HG03432 (cell line): ENCODE measurements at regions not wholly inside any gene's neighbourhood (a gene's known extent, or its start where the extent isn't known, plus 50 kb on each side); places are given as distances from the start of the nearest gene placed in this dataset.
"Not testable (repeated sequence)": the region's sequence is repeated elsewhere in the genome, so short reads cannot be mapped to it uniquely, and the experiment has no call there.

ENCODE experiments used
- ATAC-seq: cut with Tn5 transposase; IDR thresholded peaks from one replicate; pipeline ENCODE4 v1.9.1; 2021; ENCODE audit warnings: mild to moderate bottlenecking, moderate library complexity; ENCODE audit not compliant: unreplicated experiment

GRCh38 chr18:47729356-47729755 is 201.1 kb downstream of the SMAD2 start:
- no peak for ATAC-seq

GRCh38 chr18:47728921-47729320 is 201.5 kb downstream of the SMAD2 start:
- no peak for ATAC-seq

- ATAC-seq: no peak
These were observed 203.1 kb downstream of the SMAD2 start for GRCh38 chr18:47727409-47727808.

- no peak for ATAC-seq
These were observed 203.9 kb downstream of the SMAD2 start for GRCh38 chr18:47726550-47726949.

GRCh38 chr18:47725656-47726055 is 204.8 kb downstream of the SMAD2 start:
- ATAC-seq: no peak

GRCh38 chr18:47724186-47724975 is 206.1 kb downstream of the SMAD2 start:
- no peak for ATAC-seq

- no peak for ATAC-seq
These were observed 208.6 kb downstream of the SMAD2 start for GRCh38 chr18:47721876-47722275.

- no peak for ATAC-seq
These were observed 209.7 kb downstream of the SMAD2 start for GRCh38 chr18:47720741-47721140.

GRCh38 chr18:47719096-47719780 is 211.2 kb downstream of the SMAD2 start:
- no peak for ATAC-seq

GRCh38 chr18:47718646-47719045 is 211.8 kb downstream of the SMAD2 start:
- ATAC-seq: no peak

GRCh38 chr18:47717257-47717656 is 213.2 kb downstream of the SMAD2 start:
- ATAC-seq: no peak

GRCh38 chr18:47716632-47717185 is 213.8 kb downstream of the SMAD2 start:
- no peak for ATAC-seq

- no peak for ATAC-seq
These were observed 220.0 kb downstream of the SMAD2 start for GRCh38 chr18:47710451-47710850.

GRCh38 chr18:47709556-47709955 is 220.9 kb downstream of the SMAD2 start:
- no peak for ATAC-seq

GRCh38 chr18:47708206-47708605 is 222.3 kb downstream of the SMAD2 start:
- ATAC-seq: no peak

- no peak for ATAC-seq
These were observed 229.3 kb downstream of the SMAD2 start for GRCh38 chr18:47701134-47701533.

GRCh38 chr18:47696870-47697269 is 233.6 kb downstream of the SMAD2 start:
- ATAC-seq: no peak

GRCh38 chr18:47691611-47692010 is 238.8 kb downstream of the SMAD2 start:
- ATAC-seq: no peak

GRCh38 chr18:47690778-47691177 is 239.7 kb downstream of the SMAD2 start:
- ATAC-seq: not testable (repeated sequence)

GRCh38 chr18:47689371-47689770 is 241.1 kb downstream of the SMAD2 start:
- no peak for ATAC-seq

- no peak for ATAC-seq
These were observed 243.7 kb downstream of the SMAD2 start for GRCh38 chr18:47686806-47687205.

GRCh38 chr18:47683774-47684173 is 246.7 kb downstream of the SMAD2 start:
- ATAC-seq: no peak
